SK-N-MC (cell line): ENCODE measurements at regions not wholly inside any gene's neighbourhood (a gene's known extent, or its start where the extent isn't known, plus 50 kb on each side); places are given as distances from the start of the nearest gene placed in this dataset.

Experiments
- EZH2 ChIP-seq: fragments of 200-600 bp; sonication (generic); IDR thresholded peaks from one replicate; pipeline ENCODE4 v1.6.1; 2017; ENCODE audit warnings: antibody characterized with exemption
- POLR2AphosphoS5 ChIP-seq: IDR thresholded peaks from 2 replicates; pipeline ENCODE4 v1.6.1; 2012; ENCODE audit warnings: mild to moderate bottlenecking, low read depth, low read length, borderline replicate concordance

GRCh38 chr12:132430838-132431774, 58.8 kb upstream of the FBRSL1 start:
- no peak for TF ChIP-seq POLR2AphosphoS5
- no peak for TF ChIP-seq EZH2
